CD4-positive, CD25-positive, alpha-beta regulatory T cell (primary cell): ENCODE measurements at regions not wholly inside any gene's neighbourhood (a gene's known extent, or its start where the extent isn't known, plus 50 kb on each side); places are given as distances from the start of the nearest gene placed in this dataset.

Experiments used
- ATAC-seq, 2 donors: fragments of 150-1000 bp; cut with Tn5 transposase; one replicate each; pipeline ENCODE4 v1.10.0; 2021; ENCODE audit warnings: low read depth in 2 of 2, moderate number of reproducible peaks in 2 of 2, moderate library complexity in 1 of 2
- DNase-seq, 3 donors: peaks; one replicate each; pipeline versions ENCODE4 v3.0.0 to v3.0.0-alpha.2; 2012 to 2022; ENCODE audit warnings: mixed read lengths in 1 of 3
- H3K27ac ChIP-seq: one replicate; pipeline ENCODE4 v1.7.0; 2013; ENCODE audit warnings: mild to moderate bottlenecking, low read length; ENCODE audit not compliant: insufficient read depth, poor library complexity, severe bottlenecking
- H3K27me3 ChIP-seq: one replicate; pipeline ENCODE4 v1.7.0; 2013; ENCODE audit warnings: low read length; ENCODE audit not compliant: control insufficient read depth, insufficient read depth
- H3K36me3 ChIP-seq: one replicate; pipeline ENCODE4 v1.7.0; 2013; ENCODE audit warnings: mild to moderate bottlenecking, low read length, moderate library complexity; ENCODE audit not compliant: control insufficient read depth, insufficient read depth
- H3K4me1 ChIP-seq: 2 replicates; pipeline ENCODE4 v1.7.0; 2013; ENCODE audit warnings: mild to moderate bottlenecking, low read length; ENCODE audit not compliant: insufficient read depth, control insufficient read depth, poor library complexity, severe bottlenecking
- H3K4me3 ChIP-seq: one replicate; pipeline ENCODE4 v1.7.0; 2013; ENCODE audit warnings: low read depth, mild to moderate bottlenecking, low read length, moderate library complexity
- H3K9me3 ChIP-seq, 2 experiments: 1 replicate in 1 of 2; 2 replicates in 1 of 2; pipeline ENCODE4 v1.7.0; 2013; ENCODE audit warnings: low read length in 2 of 2, mild to moderate bottlenecking in 1 of 2, moderate library complexity in 1 of 2; ENCODE audit not compliant: control insufficient read depth in 2 of 2
- H3K27ac Mint-ChIP-seq, 3 donors: one replicate each; pipeline ENCODE4 v1.8.0; 2020 to 2022; ENCODE audit warnings: mild to moderate bottlenecking in 3 of 3, mixed read lengths in 3 of 3, moderate library complexity in 2 of 3
- H3K27me3 Mint-ChIP-seq: one replicate; pipeline ENCODE4 v1.8.0; 2022; ENCODE audit warnings: mild to moderate bottlenecking, mixed read lengths
- H3K36me3 Mint-ChIP-seq: one replicate; pipeline ENCODE4 v1.8.0; 2020; ENCODE audit warnings: mixed read lengths
- H3K4me1 Mint-ChIP-seq, 4 donors: one replicate each; pipeline ENCODE4 v1.8.0; 2020 to 2022; ENCODE audit warnings: mixed read lengths in 4 of 4, mild to moderate bottlenecking in 1 of 4
- H3K4me3 Mint-ChIP-seq, 4 donors: one replicate each; pipeline ENCODE4 v1.8.0; 2020 to 2022; ENCODE audit warnings: mild to moderate bottlenecking in 4 of 4, mixed read lengths in 4 of 4, moderate library complexity in 3 of 4
- H3K9me3 Mint-ChIP-seq, 7 donors: one replicate each; pipeline ENCODE4 v1.8.0; 2020 to 2022; ENCODE audit warnings: mixed read lengths in 7 of 7, mild to moderate bottlenecking in 3 of 7, moderate library complexity in 2 of 7

- no peaks in the 10 kb centered on the region for H3K4me1 Mint-ChIP-seq
- Histone ChIP-seq H3K4me1 (no peaks in the 10 kb centered on the region), H3K36me3 (no peaks in the 10 kb centered on the region), H3K27me3 (no peaks in the 10 kb centered on the region), H3K4me3 (no peak overlapping the region), H3K9me3 (no peaks in the 10 kb centered on the region), H3K27ac (no peak overlapping the region)
- H3K27me3 Mint-ChIP-seq = no peaks in the 10 kb centered on the region
- DNase-seq (no peak), ATAC-seq (no peak)
- peaks cover 0 to 4% (median 0%) of the 10 kb centered on the region in 7 donors for H3K9me3 Mint-ChIP-seq
- no peak overlapping the region for H3K27ac Mint-ChIP-seq
- H3K36me3 Mint-ChIP-seq = no peaks in the 10 kb centered on the region
- no peak overlapping the region for H3K4me3 Mint-ChIP-seq
Observed at GRCh38 chr11:92919048-92919447, 50.4 kb upstream of the MTNR1B start.
